ENCODE measurements at regions not wholly inside any gene's neighbourhood (a gene's known extent, or its start where the extent isn't known, plus 50 kb on each side); places are given as distances from the start of the nearest gene placed in this dataset.

- DNase-seq (ENCODE audit: low read depth in 3 of 3), result no peak
Measured at GRCh38 chr14:97393244-97393643, 596.1 kb downstream of the VRK1 start.

- DNase-seq (ENCODE audit: low read depth in 3 of 3), result no peak
Measured at GRCh38 chr14:97395068-97395467, 597.9 kb downstream of the VRK1 start.

GRCh38 chr14:97401714-97402113 lies 604.5 kb downstream of the VRK1 start:
- no peak for DNase-seq (ENCODE audit: low read depth in 3 of 3)

- no peak for DNase-seq (ENCODE audit: low read depth in 3 of 3)
Measured at GRCh38 chr14:97402279-97402678, 605.1 kb downstream of the VRK1 start.

GRCh38 chr14:97407701-97408407 lies 610.7 kb downstream of the VRK1 start:
- DNase-seq (ENCODE audit: low read depth in 3 of 3), result no peak

GRCh38 chr14:97408503-97408902 lies 611.3 kb downstream of the VRK1 start:
- DNase-seq (ENCODE audit: low read depth in 3 of 3), result no peak

- DNase-seq (ENCODE audit: low read depth in 3 of 3), result peak in 2 of 3 experiments; percentile 22 to 47
Measured at GRCh38 chr14:97408937-97409815, 612.0 kb downstream of the VRK1 start.

- no peak for DNase-seq (ENCODE audit: low read depth in 3 of 3)
Measured at GRCh38 chr14:97410667-97411620, 613.8 kb downstream of the VRK1 start.

- DNase-seq (ENCODE audit: low read depth in 3 of 3), result no peak
Measured at GRCh38 chr14:97411938-97412612, 614.9 kb downstream of the VRK1 start.

GRCh38 chr14:97413022-97413539 lies 615.9 kb downstream of the VRK1 start:
- DNase-seq (ENCODE audit: low read depth in 3 of 3), result no peak

- DNase-seq (ENCODE audit: low read depth in 3 of 3), result no peak
Measured at GRCh38 chr14:97413966-97414717, 617.0 kb downstream of the VRK1 start.

GRCh38 chr14:97414718-97415098 lies 617.5 kb downstream of the VRK1 start:
- DNase-seq (ENCODE audit: low read depth in 3 of 3), result no peak

- DNase-seq (ENCODE audit: low read depth in 3 of 3), result no peak
Measured at GRCh38 chr14:97415907-97416306, 618.7 kb downstream of the VRK1 start.

- DNase-seq (ENCODE audit: low read depth in 3 of 3), result no peak
Measured at GRCh38 chr14:97416550-97416949, 619.4 kb downstream of the VRK1 start.

- DNase-seq (ENCODE audit: low read depth in 3 of 3), result no peak
Measured at GRCh38 chr14:97417331-97417730, 620.1 kb downstream of the VRK1 start.

GRCh38 chr14:97420211-97420610 lies 623.0 kb downstream of the VRK1 start:
- DNase-seq (ENCODE audit: low read depth in 3 of 3), result no peak

- DNase-seq (ENCODE audit: low read depth in 3 of 3), result no peak
Measured at GRCh38 chr14:97426776-97427175, 629.6 kb downstream of the VRK1 start.

- no peak for DNase-seq (ENCODE audit: low read depth in 3 of 3)
Measured at GRCh38 chr14:97428808-97429440, 631.7 kb downstream of the VRK1 start.

GRCh38 chr14:97432586-97432985 lies 635.4 kb downstream of the VRK1 start:
- DNase-seq (ENCODE audit: low read depth in 3 of 3), result no peak

Measured in stimulated activated CD4-positive, alpha-beta T cell treated with anti-CD3 and anti-CD28 coated beads, TNF-alpha, amount 100 ng/mL, for 24 hours (primary cell).